ENCODE measurements at regions not wholly inside any gene's neighbourhood (a gene's known extent, or its start where the extent isn't known, plus 50 kb on each side); places are given as distances from the start of the nearest gene placed in this dataset.

GRCh38 chr1:221907166-221907932 is 165.5 kb upstream of the DUSP10 start:
- WGBS, 2 donors, result 90 to 93% methylated on average over 8 of the region's 8 CpGs
- DNase-seq, result no peak
- H3K27me3 ChIP-seq (ENCODE audit: control insufficient read depth in 3 of 3, insufficient read depth in 3 of 3, low read length in 2 of 3), result no peaks in the 10 kb centered on the region
- H3K36me3 ChIP-seq (ENCODE audit: control insufficient read depth in 4 of 4, insufficient read depth in 4 of 4, low read length in 4 of 4), result no peaks in the 10 kb centered on the region
- TF ChIP-seq CTCF (IDR thresholded peaks at IDR 0.05; ENCODE audit: control extremely low read depth, extremely low read depth), result no peak
- peaks cover 0 to 2% (median 0%) of the 10 kb centered on the region in 4 donors for H3K9me3 ChIP-seq (ENCODE audit: control insufficient read depth in 4 of 4, insufficient read depth in 3 of 4, low read length in 3 of 4)
- H3K4me1 ChIP-seq (ENCODE audit: control insufficient read depth in 5 of 5, insufficient read depth in 5 of 5, low read length in 5 of 5), result no peaks in the 10 kb centered on the region
- no peak overlapping the region for H3K9ac ChIP-seq (ENCODE audit: insufficient read depth in 1 of 2, low read length in 2 of 2)
- no peak for ATAC-seq (ENCODE audit: insufficient read depth, low FRiP score)
- H3K4me3 ChIP-seq, result no peak overlapping the region
- no peak overlapping the region for H3K27ac ChIP-seq (ENCODE audit: low read depth in 1 of 2, low read length in 1 of 2)

GRCh38 chr1:221905802-221906201 is 163.9 kb upstream of the DUSP10 start:
- no peak overlapping the region for H3K27ac ChIP-seq (ENCODE audit: low read depth in 1 of 2, low read length in 1 of 2)

GRCh38 chr1:221904319-221904718 is 162.4 kb upstream of the DUSP10 start:
- H3K4me1 ChIP-seq (ENCODE audit: control insufficient read depth in 5 of 5, insufficient read depth in 5 of 5, low read length in 5 of 5), result no peaks in the 10 kb centered on the region
- peaks cover 0 to 4% (median 0%) of the 10 kb centered on the region in 4 donors for H3K9me3 ChIP-seq (ENCODE audit: control insufficient read depth in 4 of 4, insufficient read depth in 3 of 4, low read length in 3 of 4)
- no peak overlapping the region for H3K4me3 ChIP-seq
- DNase-seq, result no peak
- H3K27me3 ChIP-seq (ENCODE audit: control insufficient read depth in 3 of 3, insufficient read depth in 3 of 3, low read length in 2 of 3), result no peaks in the 10 kb centered on the region
- 91 to 100% methylated on average over 2 of the region's 2 CpGs for WGBS, 2 donors
- no peak for TF ChIP-seq CTCF (IDR thresholded peaks at IDR 0.05; ENCODE audit: control extremely low read depth, extremely low read depth)
- no peak for ATAC-seq (ENCODE audit: insufficient read depth, low FRiP score)
- no peak overlapping the region for H3K9ac ChIP-seq (ENCODE audit: insufficient read depth in 1 of 2, low read length in 2 of 2)
- no peaks in the 10 kb centered on the region for H3K36me3 ChIP-seq (ENCODE audit: control insufficient read depth in 4 of 4, insufficient read depth in 4 of 4, low read length in 4 of 4)
- H3K27ac ChIP-seq (ENCODE audit: low read depth in 1 of 2, low read length in 1 of 2), result no peak overlapping the region

More at GRCh38 chr1:221905802-221906201, 163.9 kb upstream of the DUSP10 start:
- no peak for TF ChIP-seq CTCF (IDR thresholded peaks at IDR 0.05; ENCODE audit: control extremely low read depth, extremely low read depth)
- Histone ChIP-seq H3K4me3 (no peak overlapping the region), H3K4me1 (ENCODE audit: control insufficient read depth in 5 of 5, insufficient read depth in 5 of 5, low read length in 5 of 5) (no peaks in the 10 kb centered on the region), H3K9ac (ENCODE audit: insufficient read depth in 1 of 2, low read length in 2 of 2) (no peak overlapping the region), H3K9me3 (ENCODE audit: control insufficient read depth in 4 of 4, insufficient read depth in 3 of 4, low read length in 3 of 4) (peaks cover 0 to 4% (median 0%) of the 10 kb centered on the region in 4 donors), H3K27me3 (ENCODE audit: control insufficient read depth in 3 of 3, insufficient read depth in 3 of 3, low read length in 2 of 3) (no peaks in the 10 kb centered on the region), H3K36me3 (ENCODE audit: control insufficient read depth in 4 of 4, insufficient read depth in 4 of 4, low read length in 4 of 4) (no peaks in the 10 kb centered on the region)
- DNase-seq (peak in 1 of 3 donors; percentile 14), ATAC-seq (ENCODE audit: insufficient read depth, low FRiP score) (no peak)
- WGBS, 2 donors, result 48 to 96% methylated on average over 2 of the region's 2 CpGs

Measured in lung (tissue), 11 donors.